ENCODE measurements at regions not wholly inside any gene's neighbourhood (a gene's known extent, or its start where the extent isn't known, plus 50 kb on each side); places are given as distances from the start of the nearest gene placed in this dataset.

GRCh38 chr9:13606586-13606985 is 327.1 kb upstream of the MPDZ start:
- no peak for TF ChIP-seq POLR2A (IDR thresholded peaks at IDR 0.05)
- TF ChIP-seq, protein P1, sequence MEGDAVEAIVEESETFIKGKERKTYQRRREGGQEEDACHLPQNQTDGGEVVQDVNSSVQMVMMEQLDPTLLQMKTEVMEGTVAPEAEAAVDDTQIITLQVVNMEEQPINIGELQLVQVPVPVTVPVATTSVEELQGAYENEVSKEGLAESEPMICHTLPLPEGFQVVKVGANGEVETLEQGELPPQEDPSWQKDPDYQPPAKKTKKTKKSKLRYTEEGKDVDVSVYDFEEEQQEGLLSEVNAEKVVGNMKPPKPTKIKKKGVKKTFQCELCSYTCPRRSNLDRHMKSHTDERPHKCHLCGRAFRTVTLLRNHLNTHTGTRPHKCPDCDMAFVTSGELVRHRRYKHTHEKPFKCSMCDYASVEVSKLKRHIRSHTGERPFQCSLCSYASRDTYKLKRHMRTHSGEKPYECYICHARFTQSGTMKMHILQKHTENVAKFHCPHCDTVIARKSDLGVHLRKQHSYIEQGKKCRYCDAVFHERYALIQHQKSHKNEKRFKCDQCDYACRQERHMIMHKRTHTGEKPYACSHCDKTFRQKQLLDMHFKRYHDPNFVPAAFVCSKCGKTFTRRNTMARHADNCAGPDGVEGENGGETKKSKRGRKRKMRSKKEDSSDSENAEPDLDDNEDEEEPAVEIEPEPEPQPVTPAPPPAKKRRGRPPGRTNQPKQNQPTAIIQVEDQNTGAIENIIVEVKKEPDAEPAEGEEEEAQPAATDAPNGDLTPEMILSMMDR (IDR thresholded peaks at IDR 0.05), result no peak

All from vagina (tissue), 2 donors.